GM12892 (cell line): ENCODE measurements at regions not wholly inside any gene's neighbourhood (a gene's known extent, or its start where the extent isn't known, plus 50 kb on each side); places are given as distances from the start of the nearest gene placed in this dataset.
A peak's percentile ranks its signal among the peaks of the same experiment; 100 is the strongest.

Experiments used
- DNase-seq: peaks from one replicate; pipeline ENCODE4 v3.0.0; 2011; ENCODE audit not compliant: insufficient read length
- FAIRE-seq: peaks from 2 replicates; lab custom pipeline; 2011; peaks lifted over from hg19 to GRCh38; lab: Jason Lieb, UNC
- POLR2A ChIP-seq: IDR thresholded peaks from 2 replicates; pipeline ENCODE4 v1.6.1; 2011; ENCODE audit warnings: low read depth, low read length, control low read depth
- POLR2AphosphoS5 ChIP-seq: IDR thresholded peaks from 2 replicates; pipeline ENCODE4 v1.6.1; 2011; ENCODE audit warnings: low read depth, low read length, control low read depth
- TAF1 ChIP-seq: IDR thresholded peaks from 2 replicates; pipeline ENCODE4 v1.6.1; 2011; ENCODE audit warnings: low read depth, mild to moderate bottlenecking, control low read depth, low read length, borderline replicate concordance

DNA sequence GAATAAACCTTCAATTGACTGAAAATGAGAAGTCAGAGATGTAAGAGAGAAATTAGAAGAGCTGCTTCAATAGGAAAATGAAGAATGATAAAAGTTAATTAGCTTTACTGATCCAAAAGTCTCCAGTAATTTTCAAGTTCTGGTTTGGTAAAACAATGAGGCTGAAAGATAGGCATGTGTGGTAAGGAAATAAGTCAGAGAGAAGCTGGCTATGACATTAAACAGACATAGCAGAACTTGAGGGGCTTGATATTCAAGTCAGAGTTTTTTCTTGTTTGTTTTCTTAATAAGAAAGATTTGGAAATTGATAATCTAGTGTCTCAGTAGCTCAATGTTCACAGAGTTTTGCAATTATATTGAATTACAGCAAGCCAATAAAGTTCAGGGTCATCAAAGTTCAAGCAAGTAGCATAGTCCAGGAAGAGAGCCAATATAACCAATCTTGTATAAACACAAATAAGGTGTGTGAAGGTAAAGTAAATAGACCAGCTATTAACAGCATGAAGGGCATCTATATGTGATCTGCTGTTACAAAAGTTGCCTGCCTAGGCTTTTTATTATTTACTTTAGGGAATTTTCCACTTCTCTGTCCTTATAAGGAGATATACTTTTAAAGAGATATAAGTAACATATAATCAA is 1111.5 kb downstream of the TRHDE start:
- FAIRE-seq (no peak), DNase-seq (no peak)
- no peak for TF ChIP-seq TAF1
- no peak for TF ChIP-seq POLR2AphosphoS5
- no peak for TF ChIP-seq POLR2A

DNA sequence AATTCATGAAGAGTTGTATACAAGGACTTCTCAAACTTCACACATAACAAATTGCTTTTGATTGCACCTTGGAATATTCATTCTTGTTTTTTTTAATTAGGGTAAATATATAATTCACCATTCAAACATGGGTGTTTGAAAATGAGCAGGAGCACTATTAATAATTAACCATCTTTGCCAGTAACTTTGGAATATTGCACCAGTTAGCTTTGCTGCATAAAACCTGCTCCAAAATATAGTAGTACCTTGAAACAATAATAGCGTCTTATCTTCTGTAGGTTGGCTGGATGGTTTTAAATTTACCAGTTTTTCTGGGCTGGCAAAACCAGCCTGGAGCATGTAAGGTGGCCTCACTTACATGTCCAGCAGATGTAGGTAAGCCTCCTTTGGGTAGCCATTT is 1112.4 kb downstream of the TRHDE start:
- DNase-seq (no peak), FAIRE-seq (no peak)

DNA sequence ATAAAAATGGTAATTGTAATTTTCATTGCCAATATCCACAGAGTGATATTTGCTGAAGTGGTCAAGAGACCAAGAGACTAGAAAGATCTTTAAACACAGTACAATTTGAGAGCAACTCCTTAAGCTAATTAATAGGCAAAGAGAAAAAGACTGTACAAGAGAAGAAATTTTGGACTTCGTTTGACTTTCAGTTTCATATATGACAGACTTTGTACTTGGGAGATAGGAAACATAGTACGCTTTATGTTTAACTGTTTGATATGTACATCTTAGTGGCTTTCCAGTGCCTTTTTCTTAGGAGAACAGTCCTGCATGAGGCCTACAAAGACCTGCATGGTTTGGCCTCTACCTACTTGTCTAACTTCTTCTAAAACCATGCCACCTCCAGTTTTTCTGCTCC is 1118.1 kb downstream of the TRHDE start:
- TF ChIP-seq POLR2AphosphoS5, result no peak
- no peak for TF ChIP-seq POLR2A
- DNase-seq (no peak), FAIRE-seq (no peak)

More for the DNA sequence above, 1112.4 kb downstream of the TRHDE start:
- TF ChIP-seq TAF1 (no peak), POLR2A (no peak), POLR2AphosphoS5 (no peak)

DNA sequence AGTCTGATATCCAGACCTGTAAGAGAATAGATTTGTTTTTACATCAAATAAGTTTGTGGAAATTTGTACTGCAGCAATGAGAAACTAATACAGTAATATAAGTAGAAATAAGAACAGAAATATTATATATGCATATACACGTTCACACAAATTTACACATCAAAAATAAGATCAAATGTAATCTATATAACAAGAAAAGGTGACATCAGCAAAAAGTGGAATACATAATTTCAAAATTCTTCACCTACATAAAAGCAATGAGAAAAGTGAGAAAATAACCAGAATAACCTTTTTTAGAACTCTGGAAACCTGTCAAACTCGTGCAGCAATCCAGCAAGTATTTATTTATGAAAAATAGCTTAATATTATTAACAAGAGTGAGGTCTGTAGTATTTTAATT is 1124.6 kb upstream of the ATXN7L3B start:
- DNase-seq (no peak), FAIRE-seq (no peak)
- TF ChIP-seq TAF1 (no peak), POLR2AphosphoS5 (no peak), POLR2A (no peak)

DNA sequence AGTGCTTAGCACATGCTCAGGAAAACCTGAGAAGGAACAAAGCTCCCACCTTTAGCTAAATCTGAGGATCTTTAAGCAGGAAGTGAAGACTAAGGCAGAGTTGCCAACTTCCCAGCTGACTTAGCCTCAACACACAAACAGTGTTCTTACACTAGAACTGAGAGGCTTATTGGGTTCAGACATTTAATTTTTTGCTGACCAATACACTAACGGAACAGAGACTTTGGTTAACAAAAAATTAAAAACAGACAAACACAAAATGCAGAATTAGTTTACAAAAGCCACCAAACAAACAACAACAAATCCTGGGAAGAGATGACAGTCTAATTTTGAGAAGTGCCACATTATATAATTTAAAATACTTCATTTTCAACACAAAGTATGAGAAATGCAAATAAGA is 1123.7 kb upstream of the ATXN7L3B start:
- TF ChIP-seq POLR2A (no peak), POLR2AphosphoS5 (no peak), TAF1 (no peak)
- DNase-seq (no peak), FAIRE-seq (no peak)

DNA sequence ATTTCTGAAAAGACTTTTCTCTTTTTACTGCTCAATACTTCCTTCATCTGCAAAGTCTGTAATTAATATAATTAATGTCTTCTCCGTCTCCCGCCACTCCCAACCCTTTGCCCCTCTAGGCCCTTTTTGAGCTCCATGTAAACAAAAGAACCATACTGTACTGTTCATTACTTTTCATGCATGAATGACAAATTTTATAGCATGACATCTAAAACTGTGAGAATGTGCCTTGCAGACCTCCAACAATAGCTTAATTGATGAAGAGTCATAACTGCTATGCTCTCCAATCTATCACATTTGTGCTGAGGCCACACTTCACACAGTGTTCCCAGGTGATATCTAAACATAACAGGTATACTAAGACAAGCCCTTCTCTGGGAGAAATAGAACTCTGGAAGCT is 1122.7 kb upstream of the ATXN7L3B start:
- DNase-seq (no peak), FAIRE-seq (no peak)
- no peak for TF ChIP-seq POLR2AphosphoS5
- TF ChIP-seq POLR2A, result no peak

DNA sequence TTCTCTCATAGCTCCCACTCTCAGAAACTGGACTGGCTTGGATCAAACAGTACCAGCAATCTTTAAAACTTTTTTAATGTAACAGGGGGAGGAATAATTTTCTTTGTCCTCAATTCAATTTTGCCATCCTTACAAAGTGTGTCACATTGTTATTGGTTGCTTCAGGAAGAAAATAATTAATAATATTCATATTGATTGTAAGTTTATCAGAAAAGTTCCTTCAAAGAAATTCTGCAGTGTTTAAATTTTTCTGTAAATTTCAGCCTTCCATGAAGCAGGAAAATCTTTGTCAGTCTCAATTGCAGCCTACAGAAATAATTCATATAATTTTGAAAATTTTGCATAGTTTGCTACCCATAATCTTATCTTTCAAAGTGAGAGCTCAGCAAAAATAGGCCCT is 1119.1 kb upstream of the ATXN7L3B start:
- TF ChIP-seq POLR2AphosphoS5, result no peak
- TF ChIP-seq POLR2A, result no peak
- TF ChIP-seq TAF1, result no peak

DNA sequence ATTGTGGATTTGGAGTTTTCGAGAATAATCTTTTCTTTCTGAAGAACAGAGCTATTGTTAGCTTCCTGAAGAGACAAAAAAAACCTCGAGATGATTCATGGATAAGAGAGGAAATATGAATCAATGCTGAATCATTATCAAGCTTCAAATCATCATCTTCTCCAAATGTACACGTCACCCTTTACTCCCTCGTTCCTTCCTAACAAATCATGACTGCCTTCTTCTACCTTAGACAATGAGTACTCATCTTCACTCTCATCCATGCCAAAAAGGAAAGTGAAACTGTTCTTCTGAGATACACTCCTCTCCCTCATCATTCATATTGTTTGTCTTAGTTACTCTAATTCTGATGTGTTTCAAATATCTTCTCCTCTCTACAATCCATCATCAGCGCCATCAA is 1115.8 kb upstream of the ATXN7L3B start:
- FAIRE-seq (no peak), DNase-seq (no peak)
- no peak for TF ChIP-seq TAF1
- no peak for TF ChIP-seq POLR2AphosphoS5
- no peak for TF ChIP-seq POLR2A

More for the DNA sequence above, 1119.1 kb upstream of the ATXN7L3B start:
- FAIRE-seq (no peak), DNase-seq (no peak)

DNA sequence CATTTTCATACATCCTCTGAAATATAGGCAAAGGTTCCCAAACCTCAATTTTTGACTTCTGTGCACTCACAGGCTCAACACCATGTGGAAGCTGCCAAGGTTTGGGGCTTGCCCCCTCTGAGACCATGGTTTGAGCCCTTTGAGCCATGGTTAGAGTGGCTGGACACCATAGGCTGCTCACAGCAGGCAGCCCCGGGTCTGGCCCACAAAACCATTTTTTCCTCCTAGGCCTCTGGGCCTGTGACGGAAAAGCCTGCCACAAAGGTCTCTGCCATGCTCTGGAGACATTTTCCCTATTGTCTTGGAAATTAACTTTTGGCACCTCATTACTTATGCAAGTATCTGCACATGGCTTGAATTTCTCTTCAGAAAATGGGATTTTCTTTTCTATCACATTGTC is 1113.2 kb upstream of the ATXN7L3B start:
- no peak for DNase-seq
- TF ChIP-seq POLR2AphosphoS5 (no peak), TAF1 (no peak), POLR2A (no peak)
- FAIRE-seq, result no peak

DNA sequence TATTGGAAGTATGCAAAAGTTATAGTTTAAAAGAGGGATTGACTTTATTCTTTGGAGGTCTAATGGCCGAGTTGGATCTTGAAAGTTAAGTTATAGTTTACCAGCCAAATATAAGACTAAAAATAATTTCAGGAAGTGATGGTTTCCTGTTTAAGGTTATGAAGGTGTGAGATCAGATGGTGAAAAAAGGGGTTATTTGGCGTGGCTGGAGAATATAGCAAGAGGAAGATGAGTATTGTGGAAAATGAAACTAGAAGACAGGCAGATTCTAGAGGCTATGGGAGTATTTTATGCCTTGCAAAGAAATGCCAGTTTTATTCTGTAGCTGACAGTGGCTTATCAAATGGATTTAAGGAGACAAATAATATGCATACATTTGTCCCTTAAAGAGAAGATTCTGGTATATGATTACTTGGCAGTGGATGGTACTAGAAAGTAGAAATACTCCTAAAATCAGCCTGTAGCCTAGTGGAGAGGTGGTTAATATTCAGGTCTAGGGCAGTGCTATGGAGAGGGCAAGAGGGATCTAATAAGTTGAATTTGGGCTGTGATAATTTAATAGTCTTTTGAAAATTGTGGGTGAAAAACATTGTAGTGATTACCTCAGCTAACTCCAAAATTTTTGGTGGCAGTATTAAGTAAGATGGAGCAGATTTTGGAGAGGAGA is 1091.8 kb upstream of the ATXN7L3B start:
- DNase-seq, result no peak
- TF ChIP-seq POLR2AphosphoS5 (no peak), TAF1 (no peak), POLR2A (no peak)
- FAIRE-seq, result peak; percentile 53

DNA sequence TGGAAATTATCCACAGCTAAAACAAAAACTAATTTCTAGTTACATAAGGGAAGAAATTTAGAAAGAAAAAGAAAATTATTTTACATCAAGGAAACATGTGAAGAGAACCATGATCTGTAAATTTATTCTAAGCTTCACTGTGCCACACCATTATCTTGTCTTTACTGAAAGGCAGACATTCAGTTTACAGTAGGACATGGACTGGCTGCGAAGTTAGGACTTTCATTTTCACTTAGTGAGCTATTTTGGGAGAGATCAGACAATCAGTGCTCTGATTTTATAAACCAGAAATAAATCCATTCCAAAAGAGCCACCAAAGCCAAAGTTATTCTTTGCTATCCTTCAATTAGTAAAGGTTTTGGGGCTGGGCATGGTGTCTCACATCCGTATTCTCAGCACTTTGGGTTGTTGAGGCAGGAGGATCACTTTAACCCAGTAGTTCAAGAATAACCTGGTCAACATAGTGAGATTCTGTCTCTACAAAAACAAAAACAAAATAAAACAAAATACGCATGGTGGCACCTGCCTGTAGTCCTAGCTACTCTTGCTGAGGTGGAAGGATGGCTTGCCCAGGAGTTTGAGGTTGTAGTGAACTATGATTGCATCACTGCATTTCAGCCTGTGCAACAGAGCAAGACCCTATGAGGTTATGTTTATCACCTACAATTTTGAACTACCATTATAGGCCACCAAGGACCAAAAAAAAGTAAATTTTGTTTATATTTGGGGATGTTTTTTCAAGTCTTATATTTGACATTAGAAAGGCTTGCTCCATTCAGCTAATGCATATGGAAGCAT is 1084.8 kb upstream of the ATXN7L3B start:
- TF ChIP-seq POLR2A (no peak), TAF1 (no peak), POLR2AphosphoS5 (no peak)
- no peak for FAIRE-seq
- DNase-seq, result no peak

DNA sequence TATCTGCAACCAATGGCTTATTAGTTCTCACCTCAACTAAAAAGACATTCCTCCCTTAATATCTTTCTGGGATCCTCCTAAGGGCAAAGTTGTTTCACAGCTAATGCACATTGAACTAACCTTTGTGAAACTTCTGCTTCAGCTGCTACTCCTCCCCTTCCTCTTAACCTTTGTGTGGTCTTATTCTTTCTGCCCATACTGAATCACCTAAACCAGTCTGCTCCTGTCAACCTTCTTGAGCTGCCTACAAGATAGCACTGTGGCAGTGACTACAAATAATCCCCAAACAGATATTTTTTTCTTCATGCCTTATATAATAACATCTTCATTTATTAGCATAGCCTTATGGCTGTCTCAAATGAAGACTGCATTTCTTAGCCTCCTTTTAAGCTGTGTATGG is 1077.4 kb upstream of the ATXN7L3B start:
- FAIRE-seq (no peak), DNase-seq (no peak)
- TF ChIP-seq TAF1 (no peak), POLR2A (no peak), POLR2AphosphoS5 (no peak)
